ENCODE measurements at regions not wholly inside any gene's neighbourhood (a gene's known extent, or its start where the extent isn't known, plus 50 kb on each side); places are given as distances from the start of the nearest gene placed in this dataset.

DNA sequence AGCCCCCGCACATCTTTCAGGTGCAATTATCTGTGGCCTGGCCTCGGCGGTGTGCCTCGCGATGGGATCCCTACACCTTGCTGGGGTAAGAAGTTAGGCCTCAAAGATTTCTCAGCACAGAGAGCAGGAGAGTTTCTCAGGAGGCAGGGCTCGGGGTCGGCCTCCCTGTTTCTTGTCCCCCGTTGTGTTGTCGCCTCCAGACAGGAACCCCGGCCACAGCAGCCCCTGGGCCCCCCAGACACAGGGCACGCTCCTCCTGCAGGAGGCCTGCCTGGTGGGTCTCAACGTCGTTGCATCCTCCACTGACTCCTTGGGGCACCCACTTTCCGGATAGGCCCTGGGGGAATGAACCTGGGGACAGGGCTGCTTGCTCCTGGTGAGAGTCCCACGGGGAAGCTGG is 229.1 kb upstream of the SHH start:
- no peak for TF ChIP-seq EZH2phosphoT487 (IDR thresholded peaks at IDR 0.05; ENCODE audit: borderline replicate concordance, low read length)
- no peak for TF ChIP-seq CTCF (IDR thresholded peaks at IDR 0.05; ENCODE audit: low read depth, low read length, poor library complexity, severe bottlenecking)

Data from DOHH2 (cell line).